ENCODE measurements at regions not wholly inside any gene's neighbourhood (a gene's known extent, or its start where the extent isn't known, plus 50 kb on each side); places are given as distances from the start of the nearest gene placed in this dataset.

DNA sequence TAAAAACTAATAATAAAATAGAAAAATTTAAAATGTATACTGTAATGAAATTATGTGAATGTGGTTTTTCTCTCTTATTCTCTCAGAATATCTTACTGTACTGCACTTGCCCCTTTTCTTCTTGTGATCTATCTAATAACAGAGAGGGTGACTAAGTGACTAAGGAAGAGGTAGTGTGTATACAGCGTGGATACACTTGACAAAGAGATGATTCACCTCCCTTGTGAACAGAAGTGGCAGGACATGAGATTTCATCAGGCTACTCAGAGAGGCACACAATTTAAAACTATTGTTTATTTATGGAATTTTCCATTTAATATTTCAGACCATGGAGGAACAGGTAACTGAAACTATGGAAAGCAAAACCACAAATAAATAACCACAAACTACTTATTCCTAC lies 806.6 kb upstream of the GHITM start:
- Histone ChIP-seq H3K27ac (ENCODE audit: insufficient read depth, low read depth, low read length) (no peak overlapping the region), H4K20me1 (replicated peaks; ENCODE audit: control insufficient read depth, extremely low read depth, insufficient read depth, low read length) (no peaks in the 10 kb centered on the region), H3K4me2 (ENCODE audit: insufficient read depth, low read length) (no peak overlapping the region), H3K9me3 (replicated peaks; ENCODE audit: control insufficient read depth, insufficient read depth, low read length) (no peaks in the 10 kb centered on the region), H3K4me3 (replicated peaks in 1 of 3; ENCODE audit: insufficient read depth in 1 of 3, low read depth in 1 of 3, low read length in 3 of 3) (no peak overlapping the region), H3K36me3 (ENCODE audit: control insufficient read depth in 2 of 2, extremely low read depth in 1 of 2, insufficient read depth in 2 of 2, low read length in 2 of 2) (no peaks in the 10 kb centered on the region), H3K9ac (replicated peaks; ENCODE audit: extremely low read depth, insufficient read depth, low read length) (no peak overlapping the region), H3K4me1 (ENCODE audit: control insufficient read depth, extremely low read depth, insufficient read depth, low read length) (no peaks in the 10 kb centered on the region), H3K9me1 (replicated peaks; ENCODE audit: control insufficient read depth, extremely low read depth, insufficient read depth, low read length) (no peaks in the 10 kb centered on the region), H3K27me3 (ENCODE audit: control insufficient read depth in 2 of 2, insufficient read depth in 2 of 2, low read length in 2 of 2) (no peaks in the 10 kb centered on the region), H3K79me2 (ENCODE audit: control insufficient read depth, insufficient read depth, low read length) (no peaks in the 10 kb centered on the region), H2AFZ (ENCODE audit: low read depth, low read length) (no peak overlapping the region)
- FAIRE-seq (no peak), DNase-seq (ENCODE audit: low read depth, low spot score) (no peak)
- CTCF ChIA-PET: no interaction called here
- no TSS peak for BruUV-seq (replicated peaks)
- dilution Hi-C loops (cut with MboI; ENCODE audit: extremely low pct_ligation_motif_present, low sequenced_read_pairs): no loop called here
- intact Hi-C loops (cut with micrococcal nuclease): no loop called here
- POLR2A ChIA-PET: no interaction called here
- no peak for TF ChIP-seq JUN (IDR thresholded peaks at IDR 0.05; ENCODE audit: borderline replicate concordance, insufficient read depth, insufficient read length, low read depth)
- TF ChIP-seq FOS (IDR thresholded peaks at IDR 0.05; ENCODE audit: borderline replicate concordance, insufficient read depth, low read length): no peak

DNA sequence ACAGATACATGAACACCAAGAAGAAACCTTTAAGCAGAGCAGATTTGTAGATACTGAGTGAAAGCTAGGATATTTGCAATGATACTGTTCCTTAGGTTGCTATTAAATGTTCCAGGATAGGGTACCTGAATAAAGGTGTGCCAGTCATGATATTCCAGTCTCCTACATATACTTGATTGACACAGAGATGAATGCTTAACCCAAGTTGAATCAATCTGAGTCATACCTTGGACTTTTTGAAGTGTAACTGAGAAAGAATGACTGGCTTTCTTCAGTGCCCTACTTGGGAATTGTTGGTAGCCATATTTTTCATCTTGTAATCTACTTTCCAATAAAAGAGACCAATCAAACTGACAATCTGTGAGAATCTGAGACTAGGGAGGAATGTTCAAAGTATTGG lies 805.7 kb upstream of the GHITM start:
- TF ChIP-seq FOS (IDR thresholded peaks at IDR 0.05; ENCODE audit: borderline replicate concordance, insufficient read depth, low read length) (no peak), EZH2 (IDR thresholded peaks at IDR 0.05; ENCODE audit: borderline replicate concordance, low read depth, low read length, severe bottlenecking) (no peak), POLR2AphosphoS5 (IDR thresholded peaks at IDR 0.05; ENCODE audit: insufficient read depth, low read depth, low read length) (no peak), MYC (IDR thresholded peaks at IDR 0.05; ENCODE audit: low read depth, low read length) (no peak), GATA2 (IDR thresholded peaks at IDR 0.05; ENCODE audit: insufficient read depth, insufficient read length, low read depth, low read length) (no peak), JUN (IDR thresholded peaks at IDR 0.05; ENCODE audit: borderline replicate concordance, insufficient read depth, insufficient read length, low read depth) (no peak), POLR2A (IDR thresholded peaks at IDR 0.05; ENCODE audit: low read depth, low read length) (no peak)
- TF ChIP-seq, protein P1, sequence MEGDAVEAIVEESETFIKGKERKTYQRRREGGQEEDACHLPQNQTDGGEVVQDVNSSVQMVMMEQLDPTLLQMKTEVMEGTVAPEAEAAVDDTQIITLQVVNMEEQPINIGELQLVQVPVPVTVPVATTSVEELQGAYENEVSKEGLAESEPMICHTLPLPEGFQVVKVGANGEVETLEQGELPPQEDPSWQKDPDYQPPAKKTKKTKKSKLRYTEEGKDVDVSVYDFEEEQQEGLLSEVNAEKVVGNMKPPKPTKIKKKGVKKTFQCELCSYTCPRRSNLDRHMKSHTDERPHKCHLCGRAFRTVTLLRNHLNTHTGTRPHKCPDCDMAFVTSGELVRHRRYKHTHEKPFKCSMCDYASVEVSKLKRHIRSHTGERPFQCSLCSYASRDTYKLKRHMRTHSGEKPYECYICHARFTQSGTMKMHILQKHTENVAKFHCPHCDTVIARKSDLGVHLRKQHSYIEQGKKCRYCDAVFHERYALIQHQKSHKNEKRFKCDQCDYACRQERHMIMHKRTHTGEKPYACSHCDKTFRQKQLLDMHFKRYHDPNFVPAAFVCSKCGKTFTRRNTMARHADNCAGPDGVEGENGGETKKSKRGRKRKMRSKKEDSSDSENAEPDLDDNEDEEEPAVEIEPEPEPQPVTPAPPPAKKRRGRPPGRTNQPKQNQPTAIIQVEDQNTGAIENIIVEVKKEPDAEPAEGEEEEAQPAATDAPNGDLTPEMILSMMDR (IDR thresholded peaks at IDR 0.05; ENCODE audit: extremely low read depth in 1 of 2, insufficient read depth in 1 of 2, low read depth in 1 of 2, low read length in 2 of 2): no peak
- TF ChIP-seq, protein P2, sequence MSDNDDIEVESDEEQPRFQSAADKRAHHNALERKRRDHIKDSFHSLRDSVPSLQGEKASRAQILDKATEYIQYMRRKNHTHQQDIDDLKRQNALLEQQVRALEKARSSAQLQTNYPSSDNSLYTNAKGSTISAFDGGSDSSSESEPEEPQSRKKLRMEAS (IDR thresholded peaks at IDR 0.05; ENCODE audit: insufficient read depth, insufficient read length): no peak
- Histone ChIP-seq H3K4me2 (ENCODE audit: insufficient read depth, low read length) (no peak overlapping the region), H3K27ac (ENCODE audit: insufficient read depth, low read depth, low read length) (no peak overlapping the region), H3K9me1 (replicated peaks; ENCODE audit: control insufficient read depth, extremely low read depth, insufficient read depth, low read length) (no peaks in the 10 kb centered on the region), H4K20me1 (replicated peaks; ENCODE audit: control insufficient read depth, extremely low read depth, insufficient read depth, low read length) (no peaks in the 10 kb centered on the region), H3K9ac (replicated peaks; ENCODE audit: extremely low read depth, insufficient read depth, low read length) (no peak overlapping the region), H3K4me1 (ENCODE audit: control insufficient read depth, extremely low read depth, insufficient read depth, low read length) (no peaks in the 10 kb centered on the region), H2AFZ (ENCODE audit: low read depth, low read length) (no peak overlapping the region), H3K9me3 (replicated peaks; ENCODE audit: control insufficient read depth, insufficient read depth, low read length) (no peaks in the 10 kb centered on the region), H3K4me3 (replicated peaks in 1 of 3; ENCODE audit: insufficient read depth in 1 of 3, low read depth in 1 of 3, low read length in 3 of 3) (no peak overlapping the region), H3K36me3 (ENCODE audit: control insufficient read depth in 2 of 2, extremely low read depth in 1 of 2, insufficient read depth in 2 of 2, low read length in 2 of 2) (no peaks in the 10 kb centered on the region), H3K79me2 (ENCODE audit: control insufficient read depth, insufficient read depth, low read length) (no peaks in the 10 kb centered on the region), H3K27me3 (ENCODE audit: control insufficient read depth in 2 of 2, insufficient read depth in 2 of 2, low read length in 2 of 2) (no peaks in the 10 kb centered on the region)
- CTCF ChIA-PET: no interaction called here
- POLR2A ChIA-PET: no interaction called here
- no peak for FAIRE-seq
- dilution Hi-C loops (cut with MboI; ENCODE audit: extremely low pct_ligation_motif_present, low sequenced_read_pairs) (no loop called here), intact Hi-C loops (cut with micrococcal nuclease) (no loop called here)
- no peak for DNase-seq (ENCODE audit: low read depth, low spot score)
- no TSS peak for BruUV-seq (replicated peaks)

Data from endothelial cell of umbilical vein (primary cell).